ENCODE measurements at regions not wholly inside any gene's neighbourhood (a gene's known extent, or its start where the extent isn't known, plus 50 kb on each side); places are given as distances from the start of the nearest gene placed in this dataset.

- POLR2A ChIA-PET (ENCODE audit: low non-redundant PET) = no interaction called here
- no peak for TF ChIP-seq CTCF (conservative IDR thresholded peaks at IDR 0.05; ENCODE audit: low read depth)
- DNase-seq (ENCODE audit: low spot score) = no peak
- H3K27ac ChIP-seq = no peak overlapping the region
- CTCF ChIA-PET = no interaction called here
These were observed 64.2 kb upstream of the SLC6A6 start for GRCh38 chr3:14338242-14338641.

GRCh38 chr3:14338898-14339458 is 63.4 kb upstream of the SLC6A6 start:
- no peak overlapping the region for H3K27ac ChIP-seq
- TF ChIP-seq CTCF (conservative IDR thresholded peaks at IDR 0.05; ENCODE audit: low read depth) = no peak
- ChIA-PET CTCF (no interaction called here), POLR2A (ENCODE audit: low non-redundant PET) (no interaction called here)
- no peak for DNase-seq (ENCODE audit: low spot score)

GRCh38 chr3:14340960-14341708 is 61.3 kb upstream of the SLC6A6 start:
- CTCF ChIA-PET = no interaction called here
- H3K27ac ChIP-seq = no peak overlapping the region
- no peak for TF ChIP-seq CTCF (conservative IDR thresholded peaks at IDR 0.05; ENCODE audit: low read depth)
- POLR2A ChIA-PET (ENCODE audit: low non-redundant PET) = no interaction called here
- DNase-seq (ENCODE audit: low spot score) = no peak

GRCh38 chr3:14343338-14344112 is 58.9 kb upstream of the SLC6A6 start:
- TF ChIP-seq CTCF (conservative IDR thresholded peaks at IDR 0.05; ENCODE audit: low read depth) = no peak
- no peak for DNase-seq (ENCODE audit: low spot score)
- POLR2A ChIA-PET (ENCODE audit: low non-redundant PET) = no interaction called here
- H3K27ac ChIP-seq = no peak overlapping the region
- CTCF ChIA-PET = no interaction called here

GRCh38 chr3:14344351-14344750 is 58.1 kb upstream of the SLC6A6 start:
- H3K27ac ChIP-seq = no peak overlapping the region
- TF ChIP-seq CTCF (conservative IDR thresholded peaks at IDR 0.05; ENCODE audit: low read depth) = no peak
- CTCF ChIA-PET = no interaction called here
- no peak for DNase-seq (ENCODE audit: low spot score)
- POLR2A ChIA-PET (ENCODE audit: low non-redundant PET) = no interaction called here

GRCh38 chr3:14345496-14346150 is 56.8 kb upstream of the SLC6A6 start:
- no peak for TF ChIP-seq CTCF (conservative IDR thresholded peaks at IDR 0.05; ENCODE audit: low read depth)
- POLR2A ChIA-PET (ENCODE audit: low non-redundant PET) = no interaction called here
- CTCF ChIA-PET = interaction anchor here (1.3 kb wide), 1 partner anchor 850 kb away, joined by 3 read pairs; no protein-coding TSS in a partner anchor
- peak; percentile 5 for DNase-seq (ENCODE audit: low spot score)
- H3K27ac ChIP-seq = no peak overlapping the region

All from RWPE1 (cell line).